A549 (cell line): ENCODE measurements at regions not wholly inside any gene's neighbourhood (a gene's known extent, or its start where the extent isn't known, plus 50 kb on each side); places are given as distances from the start of the nearest gene placed in this dataset.

Experiments used
- ATAC-seq, 2 experiments: fragments of 200-7000 bp in 1 of 2; fragments of >200 bp in 1 of 2; cut with Nextera tagmentation in 1 of 2; cut with Tn5 transposase in 1 of 2; 3 replicates each; pipeline versions ENCODE4 v1.8.0 to v1.9.1; 2018 to 2020; ENCODE audit warnings: mild to moderate bottlenecking in 1 of 2, moderate library complexity in 1 of 2
- CTCF ChIA-PET: fragments of 300-600 bp; sonication (Branson Sonifier 250); formaldehyde crosslinking; extraction: SDS; loops from one replicate; lab custom pipeline; 2021; ENCODE audit warnings: antibody characterized with exemption, inconsistent platforms; lab: Yijun Ruan, JAX
- POLR2A ChIA-PET: fragments of 350-600 bp; formaldehyde crosslinking; extraction: SDS; loops from one replicate; lab custom pipeline; 2021; ENCODE audit warnings: antibody characterized with exemption, inconsistent platforms; lab: Yijun Ruan, JAX
- DNase-seq, 2 experiments: peaks; one replicate each; pipeline versions ENCODE4 v3.0.0 to v3.0.0-alpha.2; 2011 to 2016; ENCODE audit warnings: low read depth in 1 of 2, low spot score in 1 of 2
- FAIRE-seq: peaks from 2 replicates; lab custom pipeline; 2011; peaks lifted over from hg19 to GRCh38; lab: Jason Lieb, UNC
- H3K27ac ChIP-seq, 2 experiments: fragments of >200 bp; sonication (Bioruptor Twin); formaldehyde crosslinking; 3 replicates each; pipeline ENCODE4 v1.5.1; 2016 to 2017
- H3K4me1 ChIP-seq: fragments of >200 bp; sonication (Bioruptor Twin); formaldehyde crosslinking; 3 replicates; pipeline ENCODE4 v1.6.1; 2016
- H3K4me2 ChIP-seq: fragments of >200 bp; sonication (Bioruptor Twin); formaldehyde crosslinking; 3 replicates; pipeline ENCODE4 v1.6.1; 2016
- H3K4me3 ChIP-seq: fragments of >200 bp; sonication (Bioruptor Twin); formaldehyde crosslinking; 3 replicates; pipeline ENCODE4 v1.5.1; 2016
- H3K9me3 ChIP-seq: fragments of >200 bp; sonication (Bioruptor Twin); formaldehyde crosslinking; 3 replicates; pipeline ENCODE4 v1.6.1; 2016
- CHD2 ChIP-seq: fragments of 150-350 bp; IDR thresholded peaks from 2 replicates; pipeline ENCODE4 v1.6.1; 2014; ENCODE audit warnings: low read length; ENCODE audit not compliant: partially characterized antibody
- E2F6 ChIP-seq: IDR thresholded peaks from 2 replicates; pipeline ENCODE4 v1.6.1; 2012; ENCODE audit warnings: low read depth, borderline replicate concordance
- ELK1 ChIP-seq: fragments of 150-350 bp; IDR thresholded peaks from 2 replicates; pipeline ENCODE4 v1.6.1; 2014; ENCODE audit warnings: low read depth, mild to moderate bottlenecking, low read length
- ESRRA ChIP-seq: fragments of 150-350 bp; IDR thresholded peaks from 2 replicates; pipeline ENCODE4 v1.6.1; 2014; ENCODE audit warnings: mild to moderate bottlenecking, low read length, borderline replicate concordance
- HES2 ChIP-seq: fragments of >200 bp; sonication (Bioruptor Twin); formaldehyde crosslinking; IDR thresholded peaks from 2 replicates; pipeline ENCODE4 v1.6.1; 2016
- HEYL ChIP-seq: fragments of 250-450 bp; sonication (Bioruptor Pico); IDR thresholded peaks from 2 replicates; pipeline ENCODE4 v1.8.0; 2021; ENCODE audit warnings: mild to moderate bottlenecking, moderate library complexity
- HMGXB4 ChIP-seq: fragments of 250-450 bp; sonication (Bioruptor Pico); IDR thresholded peaks from 2 replicates; pipeline ENCODE4 v1.5.0; 2021; ENCODE audit warnings: mild to moderate bottlenecking, moderate library complexity, borderline replicate concordance
- HOXB13 ChIP-seq: fragments of 250-450 bp; sonication (Bioruptor Pico); IDR thresholded peaks from 2 replicates; pipeline ENCODE4 v1.5.0; 2020; ENCODE audit warnings: low read depth, mild to moderate bottlenecking, moderate library complexity
- KDM1A ChIP-seq: fragments of 200-600 bp; sonication (generic); IDR thresholded peaks from 2 replicates; pipeline ENCODE4 v1.6.1; 2016; ENCODE audit warnings: low read depth, mild to moderate bottlenecking
- NFE2L2 ChIP-seq: fragments of 150-350 bp; conservative IDR thresholded peaks from 2 replicates; pipeline ENCODE4 v1.6.1; 2014; ENCODE audit warnings: low read length
- NPAS2 ChIP-seq: fragments of 250-450 bp; sonication (Bioruptor Pico); IDR thresholded peaks from 2 replicates; pipeline ENCODE4 v1.8.0; 2022; ENCODE audit warnings: mild to moderate bottlenecking, moderate library complexity, borderline replicate concordance
- POLR2AphosphoS2 ChIP-seq: conservative IDR thresholded peaks from 2 replicates; pipeline ENCODE4 v1.6.1; 2012; ENCODE audit warnings: low read length, improper control_type of control experiment, inconsistent platforms
- RARB ChIP-seq: fragments of 250-450 bp; sonication (Bioruptor Pico); IDR thresholded peaks from 2 replicates; pipeline ENCODE4 v1.8.0; 2021; ENCODE audit warnings: mild to moderate bottlenecking, moderate library complexity
- RFX5 ChIP-seq: fragments of 450-650 bp; IDR thresholded peaks from 2 replicates; pipeline ENCODE4 v1.7.1; 2014; ENCODE audit warnings: antibody characterized with exemption, mild to moderate bottlenecking, moderate library complexity
- RNF2 ChIP-seq: fragments of 200-600 bp; sonication (generic); IDR thresholded peaks from 2 replicates; pipeline ENCODE4 v1.6.1; 2016; ENCODE audit warnings: low read depth, mild to moderate bottlenecking, antibody characterized with exemption, moderate library complexity, borderline replicate concordance
- TP53 ChIP-seq: fragments of 250-450 bp; sonication (Bioruptor Pico); IDR thresholded peaks from 2 replicates; pipeline ENCODE4 v1.5.0; 2021; ENCODE audit warnings: mild to moderate bottlenecking, moderate library complexity
- ZC3H11A ChIP-seq: fragments of 450-650 bp; IDR thresholded peaks from 2 replicates; pipeline ENCODE4 v1.6.1; 2014; ENCODE audit warnings: antibody characterized with exemption, mild to moderate bottlenecking
- ZSCAN20 ChIP-seq: fragments of 250-450 bp; sonication (Bioruptor Pico); IDR thresholded peaks from 2 replicates; pipeline ENCODE4 v1.8.0; 2022; ENCODE audit warnings: mild to moderate bottlenecking, moderate library complexity
- WGBS: methylation state at CpG from one replicate; pipeline ENCODE4 v1.1.6; 2017; ENCODE audit errors: missing lambda C conversion rate; 5-methylcytosine and 5-hydroxymethylcytosine counted together

GRCh38 chr13:111654531-111654930, 334.1 kb downstream of the TEX29 start:
- H3K4me3 ChIP-seq, result no peak overlapping the region
- ATAC-seq, result no peak
- DNase-seq, result no peak
- no peaks in the 10 kb centered on the region for H3K9me3 ChIP-seq
- ChIA-PET CTCF (no interaction called here), POLR2A (no interaction called here)
- no peaks in the 10 kb centered on the region for H3K4me1 ChIP-seq
- H3K27ac ChIP-seq, result no peak overlapping the region
- no peak for FAIRE-seq
- WGBS, result 26% methylated on average over 7 of the region's 8 CpGs
- no peak overlapping the region for H3K4me2 ChIP-seq
- TF ChIP-seq NPAS2 (CRISPR knock-in tag) (no peak), HES2 (no peak), ELK1 (no peak), RNF2 (no peak), ZSCAN20 (CRISPR knock-in tag) (no peak), NFE2L2 (no peak)

- no peak for DNase-seq
Observed at GRCh38 chr13:111656439-111656838, 336.0 kb downstream of the TEX29 start.

GRCh38 chr13:111657013-111657412, 336.6 kb downstream of the TEX29 start:
- H3K4me2 ChIP-seq, result no peak overlapping the region
- H3K4me1 ChIP-seq, result no peaks in the 10 kb centered on the region
- POLR2A ChIA-PET, result no interaction called here
- TF ChIP-seq E2F6, result no peak
- no peak for TF ChIP-seq RFX5
- no peak for TF ChIP-seq HEYL (CRISPR knock-in tag)
- TF ChIP-seq TP53 (CRISPR knock-in tag), result no peak
- no peak for TF ChIP-seq ELK1
- no peak for TF ChIP-seq RARB (CRISPR knock-in tag)
- no peak for TF ChIP-seq CHD2
- no peak for TF ChIP-seq ESRRA
- TF ChIP-seq HMGXB4 (CRISPR knock-in tag), result no peak
- no peak for TF ChIP-seq POLR2AphosphoS2
- no peak for TF ChIP-seq HOXB13 (CRISPR knock-in tag)
- CTCF ChIA-PET, result no interaction called here
- H3K27ac ChIP-seq, result no peak overlapping the region
- FAIRE-seq, result no peak
- H3K4me3 ChIP-seq, result no peak overlapping the region
- 10% methylated on average over 5 of the region's 5 CpGs for WGBS
- no peak for DNase-seq
- ATAC-seq, result no peak
- no peaks in the 10 kb centered on the region for H3K9me3 ChIP-seq

More at GRCh38 chr13:111656439-111656838, 336.0 kb downstream of the TEX29 start:
- FAIRE-seq, result no peak
- Histone ChIP-seq H3K27ac (no peak overlapping the region), H3K4me2 (no peak overlapping the region), H3K4me3 (no peak overlapping the region)
- TF ChIP-seq ZC3H11A (no peak), POLR2AphosphoS2 (no peak), RNF2 (no peak), HOXB13 (CRISPR knock-in tag) (no peak), RFX5 (no peak), NFE2L2 (no peak), KDM1A (no peak)
- TF ChIP-seq, all 56 proteins: peak for 0
- no peak for ATAC-seq
- POLR2A ChIA-PET, result no interaction called here
- no peaks in the 10 kb centered on the region for H3K9me3 ChIP-seq
- CTCF ChIA-PET, result no interaction called here
- WGBS, result 33% methylated on average over 3 of the region's 19 CpGs
- no peaks in the 10 kb centered on the region for H3K4me1 ChIP-seq
